ENCODE measurements at regions not wholly inside any gene's neighbourhood (a gene's known extent, or its start where the extent isn't known, plus 50 kb on each side); places are given as distances from the start of the nearest gene placed in this dataset.
"Not testable (repeated sequence)": the region's sequence is repeated elsewhere in the genome, so short reads cannot be mapped to it uniquely, and the experiment has no call there.

DNA sequence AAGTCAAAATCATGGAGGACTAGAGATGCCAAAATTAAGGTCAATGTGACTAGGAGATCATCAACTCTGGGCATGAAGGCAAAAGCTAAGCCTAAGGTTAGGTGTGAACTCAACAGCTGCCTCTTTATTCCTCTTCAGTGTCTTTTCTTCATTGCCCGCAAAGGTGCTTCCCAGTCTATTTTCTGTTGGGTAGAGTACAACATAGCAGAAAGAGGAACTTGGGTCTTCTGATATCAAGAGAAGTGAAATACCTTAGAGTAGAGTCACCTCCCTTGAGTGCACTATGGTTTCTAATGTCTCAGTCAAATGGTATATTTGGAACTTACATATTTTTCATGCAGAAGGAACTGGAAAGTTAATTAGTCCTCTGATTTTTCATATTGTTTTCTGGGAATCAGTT, 122.5 kb upstream of the GRIN3A start:
- TF ChIP-seq POLR2A (IDR thresholded peaks at IDR 0.05; ENCODE audit: low read depth, low read length), result no peak
- TF ChIP-seq POLR2AphosphoS5 (IDR thresholded peaks at IDR 0.05; ENCODE audit: low read depth, low read length), result no peak
- no peak for TF ChIP-seq PAX5 (IDR thresholded peaks at IDR 0.05; ENCODE audit: insufficient read depth, low read length, severe bottlenecking)
- no peak for TF ChIP-seq SPI1 (IDR thresholded peaks at IDR 0.05; ENCODE audit: low read depth, low read length)
- DNase-seq (ENCODE audit: insufficient read length, low spot score) (no peak), FAIRE-seq (no peak)

DNA sequence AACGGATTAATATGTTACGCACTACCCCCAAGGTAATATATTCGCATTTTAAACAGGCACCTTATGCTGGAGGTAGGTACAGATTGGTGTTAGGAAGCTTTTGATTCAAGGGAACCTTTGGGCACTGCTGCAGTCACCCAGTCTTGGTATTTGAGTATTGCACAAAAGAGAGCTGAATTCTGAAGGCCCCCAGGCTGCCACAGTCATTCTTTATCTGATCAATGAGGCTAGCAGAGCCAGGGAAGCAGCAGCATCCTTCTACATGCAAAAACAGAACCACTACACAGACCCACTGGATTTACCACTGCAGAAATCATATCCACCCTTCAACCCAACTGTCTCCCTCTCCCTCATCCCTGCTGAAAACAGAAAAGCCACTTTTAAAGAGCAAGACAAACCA, 121.2 kb upstream of the GRIN3A start:
- no peak for TF ChIP-seq POLR2A (IDR thresholded peaks at IDR 0.05; ENCODE audit: low read depth, low read length)
- no peak for TF ChIP-seq SPI1 (IDR thresholded peaks at IDR 0.05; ENCODE audit: low read depth, low read length)
- no peak for TF ChIP-seq TAF1 (IDR thresholded peaks at IDR 0.05; ENCODE audit: low read depth, low read length)
- TF ChIP-seq PAX5 (IDR thresholded peaks at IDR 0.05; ENCODE audit: insufficient read depth, low read length, severe bottlenecking), result no peak
- TF ChIP-seq POU2F2 (IDR thresholded peaks at IDR 0.05; ENCODE audit: low read depth, low read length), result no peak
- no peak for TF ChIP-seq POLR2AphosphoS5 (IDR thresholded peaks at IDR 0.05; ENCODE audit: low read depth, low read length)
- DNase-seq (ENCODE audit: insufficient read length, low spot score) (no peak), FAIRE-seq (no peak)

DNA sequence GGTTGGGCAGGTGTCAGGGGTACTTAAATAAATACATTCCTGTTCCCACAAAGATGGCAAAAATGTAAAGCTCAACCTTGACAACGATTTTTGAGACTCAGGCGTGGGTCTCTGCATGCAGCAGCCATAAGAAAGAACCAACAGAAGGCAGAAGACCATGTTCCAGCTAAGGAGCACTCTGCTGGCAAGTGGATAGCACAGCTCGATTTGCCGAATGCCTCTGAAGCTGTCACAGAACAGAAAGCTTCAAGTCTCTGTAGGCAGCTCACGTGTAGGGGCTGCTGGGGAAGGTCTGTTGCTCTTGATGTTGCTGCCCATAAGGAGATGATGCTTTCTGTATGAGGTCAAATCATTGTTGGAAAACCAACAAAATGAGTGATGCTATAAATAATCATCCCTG, 119.6 kb upstream of the GRIN3A start:
- no peak for DNase-seq (ENCODE audit: insufficient read length, low spot score)
- TF ChIP-seq POU2F2 (IDR thresholded peaks at IDR 0.05; ENCODE audit: low read depth, low read length) (no peak), POLR2AphosphoS5 (IDR thresholded peaks at IDR 0.05; ENCODE audit: low read depth, low read length) (no peak), PAX5 (IDR thresholded peaks at IDR 0.05; ENCODE audit: insufficient read depth, low read length, severe bottlenecking) (no peak), TAF1 (IDR thresholded peaks at IDR 0.05; ENCODE audit: low read depth, low read length) (no peak), POLR2A (IDR thresholded peaks at IDR 0.05; ENCODE audit: low read depth, low read length) (no peak), SPI1 (IDR thresholded peaks at IDR 0.05; ENCODE audit: low read depth, low read length) (no peak)
- FAIRE-seq, result no peak

DNA sequence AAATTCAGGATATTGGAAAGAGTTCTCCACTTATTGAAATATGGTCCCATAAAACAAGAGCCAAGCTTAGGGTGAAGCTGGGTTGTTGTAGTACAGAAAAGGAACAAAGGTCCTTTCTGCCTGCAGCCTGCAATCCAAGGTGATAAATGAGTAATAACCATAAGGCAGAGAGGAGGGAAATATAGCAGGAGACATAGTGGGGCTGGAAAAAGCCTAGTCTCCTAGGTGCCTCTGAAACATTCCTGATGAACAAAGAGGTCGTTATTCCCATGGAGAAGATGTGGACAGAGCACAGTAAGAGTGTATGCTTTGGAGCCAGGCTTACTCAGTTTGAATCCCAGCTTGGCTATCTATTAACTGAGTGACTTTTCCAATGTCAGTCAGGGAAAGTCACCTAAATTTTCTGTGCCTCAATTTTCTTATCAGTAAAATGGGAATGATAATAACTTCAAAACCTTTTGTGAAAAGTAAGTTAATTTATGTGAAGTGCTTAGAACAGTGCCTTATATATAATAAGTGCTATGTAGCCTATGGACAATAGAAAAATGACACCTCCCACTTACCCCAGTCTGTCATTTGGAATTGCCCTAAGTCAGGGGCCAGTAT, 110.8 kb upstream of the GRIN3A start:
- DNase-seq (ENCODE audit: insufficient read length, low spot score) (no peak), FAIRE-seq (no peak)
- TF ChIP-seq POU2F2 (IDR thresholded peaks at IDR 0.05; ENCODE audit: low read depth, low read length), result no peak
- TF ChIP-seq SPI1 (IDR thresholded peaks at IDR 0.05; ENCODE audit: low read depth, low read length), result no peak
- no peak for TF ChIP-seq TAF1 (IDR thresholded peaks at IDR 0.05; ENCODE audit: low read depth, low read length)
- TF ChIP-seq POLR2A (IDR thresholded peaks at IDR 0.05; ENCODE audit: low read depth, low read length), result no peak
- no peak for TF ChIP-seq PAX5 (IDR thresholded peaks at IDR 0.05; ENCODE audit: insufficient read depth, low read length, severe bottlenecking)
- TF ChIP-seq POLR2AphosphoS5 (IDR thresholded peaks at IDR 0.05; ENCODE audit: low read depth, low read length), result no peak

DNA sequence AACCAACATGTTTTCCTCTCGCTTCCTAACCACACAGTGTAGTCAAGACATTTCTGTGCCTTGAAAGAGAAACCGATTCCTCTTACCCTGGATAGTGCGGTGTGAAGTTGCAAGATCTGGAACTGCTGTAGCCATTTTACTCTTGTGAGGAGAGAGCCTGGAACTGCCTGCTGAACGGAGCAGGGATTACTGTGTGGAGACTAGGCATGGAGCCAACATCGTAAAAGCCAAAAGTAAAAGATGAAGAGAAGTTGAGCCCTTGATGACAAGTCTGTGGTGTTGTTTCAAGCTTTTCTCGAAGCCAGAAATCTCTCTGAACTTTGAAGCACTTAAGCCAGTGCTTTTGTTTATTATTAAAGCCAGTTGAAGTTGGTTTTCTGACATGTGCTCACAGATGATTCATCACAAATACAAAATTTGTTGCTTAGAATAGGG, 110.1 kb upstream of the GRIN3A start:
- no peak for FAIRE-seq
- no peak for TF ChIP-seq PAX5 (IDR thresholded peaks at IDR 0.05; ENCODE audit: insufficient read depth, low read length, severe bottlenecking)
- no peak for TF ChIP-seq POU2F2 (IDR thresholded peaks at IDR 0.05; ENCODE audit: low read depth, low read length)
- no peak for TF ChIP-seq SPI1 (IDR thresholded peaks at IDR 0.05; ENCODE audit: low read depth, low read length)
- TF ChIP-seq TAF1 (IDR thresholded peaks at IDR 0.05; ENCODE audit: low read depth, low read length), result no peak
- no peak for TF ChIP-seq POLR2A (IDR thresholded peaks at IDR 0.05; ENCODE audit: low read depth, low read length)
- no peak for DNase-seq (ENCODE audit: insufficient read length, low spot score)

GRCh38 chr9:101846161-101846560, 107.7 kb upstream of the GRIN3A start:
- FAIRE-seq (no peak), DNase-seq (ENCODE audit: insufficient read length, low spot score) (no peak)
- TF ChIP-seq TAF1 (IDR thresholded peaks at IDR 0.05; ENCODE audit: low read depth, low read length) (no peak), POLR2AphosphoS5 (IDR thresholded peaks at IDR 0.05; ENCODE audit: low read depth, low read length) (no peak), POLR2A (IDR thresholded peaks at IDR 0.05; ENCODE audit: low read depth, low read length) (no peak), SPI1 (IDR thresholded peaks at IDR 0.05; ENCODE audit: low read depth, low read length) (no peak), POU2F2 (IDR thresholded peaks at IDR 0.05; ENCODE audit: low read depth, low read length) (no peak), PAX5 (IDR thresholded peaks at IDR 0.05; ENCODE audit: insufficient read depth, low read length, severe bottlenecking) (no peak)

DNA sequence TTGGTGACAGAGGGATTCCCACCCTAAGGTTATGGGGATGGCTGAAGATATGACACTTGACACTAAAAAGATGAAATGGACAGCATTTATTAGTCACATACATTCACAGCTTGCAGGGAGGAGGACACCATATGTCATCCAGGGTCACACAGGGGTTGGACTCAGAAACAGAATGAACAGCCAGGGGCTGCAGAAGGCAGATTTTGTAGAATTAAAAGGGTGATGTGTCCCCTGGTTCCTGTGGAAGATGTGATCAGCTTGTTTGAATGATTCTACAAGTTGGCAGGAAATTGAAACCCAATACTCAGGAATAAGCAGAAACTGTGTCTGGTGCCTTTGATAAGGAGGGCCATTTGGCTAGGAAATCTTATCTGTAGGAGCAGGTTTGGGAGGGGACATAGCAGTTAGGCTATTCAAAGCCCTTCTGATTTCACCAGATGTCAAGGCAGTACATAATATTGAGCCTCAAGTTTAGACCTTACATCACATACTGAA, 102.3 kb upstream of the GRIN3A start:
- DNase-seq (ENCODE audit: insufficient read length, low spot score), result no peak
- TF ChIP-seq TAF1 (IDR thresholded peaks at IDR 0.05; ENCODE audit: low read depth, low read length), result no peak
- TF ChIP-seq POU2F2 (IDR thresholded peaks at IDR 0.05; ENCODE audit: low read depth, low read length), result no peak
- TF ChIP-seq PAX5 (IDR thresholded peaks at IDR 0.05; ENCODE audit: insufficient read depth, low read length, severe bottlenecking), result no peak
- no peak for TF ChIP-seq POLR2A (IDR thresholded peaks at IDR 0.05; ENCODE audit: low read depth, low read length)
- no peak for TF ChIP-seq POLR2AphosphoS5 (IDR thresholded peaks at IDR 0.05; ENCODE audit: low read depth, low read length)
- TF ChIP-seq SPI1 (IDR thresholded peaks at IDR 0.05; ENCODE audit: low read depth, low read length), result no peak

DNA sequence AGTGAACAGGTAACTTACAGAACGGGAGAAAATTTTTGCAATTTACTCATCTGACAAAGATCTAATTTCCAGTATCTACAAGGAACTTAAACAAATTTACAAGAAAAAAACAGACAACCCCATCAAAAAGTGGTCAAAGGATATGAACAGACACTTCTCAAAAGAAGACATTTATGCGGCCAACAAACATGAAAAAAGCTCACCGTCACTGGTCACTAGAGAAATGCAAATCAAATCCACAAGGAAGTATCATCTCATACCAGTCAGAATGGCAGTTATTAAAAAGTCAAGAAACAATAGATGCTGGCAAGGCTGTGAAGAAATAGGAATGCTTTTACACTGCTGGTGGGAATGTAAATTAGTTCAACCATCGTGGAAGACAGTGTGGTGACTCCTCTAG, 100.5 kb upstream of the GRIN3A start:
- FAIRE-seq; DNase-seq (ENCODE audit: insufficient read length, low spot score): not testable (repeated sequence)

More for the DNA sequence above, 102.3 kb upstream of the GRIN3A start:
- no peak for FAIRE-seq

DNA sequence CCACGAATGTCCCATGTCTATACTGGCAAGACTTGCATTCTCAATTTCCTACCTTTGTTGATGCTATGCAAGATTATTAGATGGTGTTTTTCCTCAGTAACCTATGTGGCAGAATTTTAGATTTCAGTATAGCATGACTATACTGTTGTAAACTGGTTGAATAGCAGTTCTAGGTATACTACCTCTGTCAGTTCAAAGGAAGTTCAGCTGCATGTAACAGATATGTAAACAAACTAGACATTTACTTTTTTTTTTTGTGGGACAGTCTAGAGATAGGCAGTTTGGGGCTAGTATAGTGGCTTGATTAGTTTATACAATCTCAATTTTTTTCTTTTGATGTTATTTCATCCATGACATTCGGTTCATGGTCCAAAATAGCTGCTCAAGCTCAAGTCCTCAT, 97.6 kb upstream of the GRIN3A start:
- DNase-seq (ENCODE audit: insufficient read length, low spot score) (no peak), FAIRE-seq (no peak)
- no peak for TF ChIP-seq POU2F2 (IDR thresholded peaks at IDR 0.05; ENCODE audit: low read depth, low read length)

DNA sequence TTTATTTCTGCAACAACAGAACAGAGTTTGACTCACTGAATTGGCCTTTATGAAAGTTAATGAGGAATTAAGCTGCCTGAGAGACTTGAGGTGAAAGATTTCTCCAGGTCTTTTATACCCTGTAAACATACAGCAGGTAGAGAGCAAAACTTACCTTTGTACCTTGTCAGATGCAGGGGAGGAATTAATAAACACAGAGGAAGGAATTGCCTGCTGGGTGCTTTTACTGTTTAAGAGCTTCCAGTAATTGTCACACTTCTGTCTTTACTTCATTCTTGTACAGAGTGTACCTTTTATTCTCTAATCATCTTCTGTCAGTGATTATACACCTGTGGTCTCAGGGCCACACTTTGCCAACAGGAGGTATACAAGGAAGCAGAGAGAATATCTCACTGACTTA, 94.0 kb upstream of the GRIN3A start:
- no peak for TF ChIP-seq POLR2AphosphoS5 (IDR thresholded peaks at IDR 0.05; ENCODE audit: low read depth, low read length)
- no peak for TF ChIP-seq SPI1 (IDR thresholded peaks at IDR 0.05; ENCODE audit: low read depth, low read length)
- no peak for TF ChIP-seq PAX5 (IDR thresholded peaks at IDR 0.05; ENCODE audit: insufficient read depth, low read length, severe bottlenecking)
- no peak for TF ChIP-seq TAF1 (IDR thresholded peaks at IDR 0.05; ENCODE audit: low read depth, low read length)
- no peak for TF ChIP-seq POLR2A (IDR thresholded peaks at IDR 0.05; ENCODE audit: low read depth, low read length)
- no peak for DNase-seq (ENCODE audit: insufficient read length, low spot score)
- no peak for FAIRE-seq

DNA sequence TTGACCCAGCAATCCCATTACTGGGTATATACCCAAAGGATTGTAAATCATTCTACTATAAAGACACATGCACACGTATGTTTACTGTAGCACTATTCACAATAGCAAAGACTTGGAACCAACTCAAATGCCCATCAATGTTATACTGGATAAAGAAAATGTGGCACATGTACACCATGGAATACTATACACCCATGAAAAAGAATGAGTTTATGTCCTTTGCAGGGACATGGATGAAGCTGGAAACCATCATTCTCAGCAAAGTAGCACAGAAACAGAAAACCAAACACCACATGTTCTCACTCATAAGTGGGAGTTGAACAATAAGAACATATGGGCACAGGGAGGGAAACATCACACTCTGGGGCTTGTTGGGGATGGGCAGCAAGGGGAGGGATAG, 83.0 kb upstream of the GRIN3A start:
- not testable (repeated sequence) for DNase-seq (ENCODE audit: insufficient read length, low spot score); FAIRE-seq

- FAIRE-seq; DNase-seq (ENCODE audit: insufficient read length, low spot score): not testable (repeated sequence)
Observed at GRCh38 chr9:101820983-101821382, 82.5 kb upstream of the GRIN3A start.

Measured in GM12891 (cell line).